GM12878 (cell line): ENCODE measurements at regions not wholly inside any gene's neighbourhood (a gene's known extent, or its start where the extent isn't known, plus 50 kb on each side); places are given as distances from the start of the nearest gene placed in this dataset.

Source experiments
- ATAC-seq: fragments of 200-7000 bp; cut with Tn5 transposase; 3 replicates; pipeline ENCODE4 v1.9.1; 2020; ENCODE audit warnings: mild to moderate bottlenecking, moderate library complexity
- BruUV-seq: library from RNA; stranded (reverse); fragments of 400-500 nt; replicated peaks from 2 replicates; lab custom pipeline; 2021; lab: Mats Ljungman, UMichigan
- CTCF ChIA-PET: fragments of 300-600 bp; sonication (Branson Sonifier 250); formaldehyde crosslinking; extraction: SDS; loops from one replicate; lab custom pipeline; 2021; ENCODE audit warnings: inconsistent platforms; lab: Yijun Ruan, JAX
- POLR2A ChIA-PET: fragments of 350-600 bp; formaldehyde crosslinking; extraction: SDS; loops from one replicate; lab custom pipeline; 2021; ENCODE audit warnings: inconsistent platforms; lab: Charles Lee
- RAD21 ChIA-PET: fragments of 300-600 bp; sonication (Branson Sonifier 250); formaldehyde crosslinking; loops from one replicate; lab custom pipeline; 2023; ENCODE audit warnings: antibody characterized with exemption; ENCODE audit not compliant: unreplicated experiment; lab: Charles Lee
- SMC1A ChIA-PET: fragments of 300-600 bp; sonication (Branson Sonifier 250); formaldehyde crosslinking; loops from one replicate; lab custom pipeline; 2023; ENCODE audit not compliant: unreplicated experiment, uncharacterized antibody; lab: Charles Lee
- DNase-seq: peaks from one replicate; pipeline ENCODE4 v3.0.0-alpha.2; 2011; ENCODE audit warnings: low read depth, low spot score
- FAIRE-seq: peaks from 3 replicates; lab custom pipeline; 2011; peaks lifted over from hg19 to GRCh38; lab: Jason Lieb, UNC
- H2AFZ ChIP-seq: 2 replicates; pipeline ENCODE4 v1.6.0; 2011; ENCODE audit warnings: low read depth, low read length, control low read depth; ENCODE audit not compliant: control insufficient read depth
- H3K27ac ChIP-seq: 2 replicates; pipeline ENCODE4 v1.5.1; 2011; ENCODE audit warnings: control low read depth; ENCODE audit not compliant: control insufficient read depth, insufficient read depth
- H3K27me3 ChIP-seq, 2 experiments: replicated peaks in 1 of 2; 2 replicates each; pipeline versions ENCODE4 v1.6.0 to v1.6.1; 2011; ENCODE audit warnings: low read length in 1 of 2; ENCODE audit not compliant: control insufficient read depth in 2 of 2, insufficient read depth in 2 of 2
- H3K36me3 ChIP-seq, 2 experiments: 2 replicates each; pipeline ENCODE4 v1.5.1; 2011; ENCODE audit warnings: low read length in 1 of 2; ENCODE audit not compliant: control insufficient read depth in 2 of 2, insufficient read depth in 2 of 2
- H3K4me1 ChIP-seq: 2 replicates; pipeline ENCODE4 v1.6.1; 2011; ENCODE audit warnings: mild to moderate bottlenecking, low read length, moderate library complexity, mixed read lengths; ENCODE audit not compliant: control insufficient read depth, insufficient read depth
- H3K4me2 ChIP-seq: 2 replicates; pipeline ENCODE4 v1.6.0; 2011; ENCODE audit warnings: control low read depth; ENCODE audit not compliant: control insufficient read depth, insufficient read depth
- H3K4me3 ChIP-seq: fragments of 200-600 bp; sonication (generic); 2 replicates; pipeline ENCODE4 v1.5.1; 2016
- H3K79me2 ChIP-seq: 2 replicates; pipeline ENCODE4 v1.6.0; 2011; ENCODE audit warnings: low read length; ENCODE audit not compliant: control insufficient read depth, insufficient read depth
- H3K9ac ChIP-seq: 2 replicates; pipeline ENCODE4 v1.8.0; 2011; ENCODE audit warnings: low read length, control low read depth, mixed read lengths; ENCODE audit not compliant: control insufficient read depth, insufficient read depth
- H3K9me3 ChIP-seq: replicated peaks from 3 replicates; pipeline ENCODE4 v1.5.1; 2011; ENCODE audit warnings: mild to moderate bottlenecking, low read length; ENCODE audit not compliant: control insufficient read depth, insufficient read depth
- H4K20me1 ChIP-seq: 2 replicates; pipeline ENCODE4 v1.6.0; 2011; ENCODE audit not compliant: control insufficient read depth, insufficient read depth
- MYC ChIP-seq: IDR thresholded peaks from 2 replicates; pipeline ENCODE4 v1.6.1; 2011; ENCODE audit warnings: mild to moderate bottlenecking, low read length, moderate library complexity, inconsistent platforms; ENCODE audit not compliant: insufficient read depth, insufficient replicate concordance, insufficient read length, severe bottlenecking
- RELA ChIP-seq: fragments of 450-650 bp; IDR thresholded peaks from 2 replicates; pipeline ENCODE4 v1.8.0; 2014; ENCODE audit warnings: borderline replicate concordance; ENCODE audit not compliant: partially characterized antibody
- SMARCA5 ChIP-seq: fragments of 450-650 bp; IDR thresholded peaks from 2 replicates; pipeline ENCODE4 v1.6.1; 2017; ENCODE audit warnings: mild to moderate bottlenecking
- STAT1 ChIP-seq: fragments of 450-650 bp; conservative IDR thresholded peaks from 2 replicates; pipeline ENCODE4 v1.6.1; 2014; ENCODE audit warnings: antibody characterized with exemption, mild to moderate bottlenecking
- ZNF622 ChIP-seq: fragments of 450-650 bp; IDR thresholded peaks from 2 replicates; pipeline ENCODE4 v1.6.1; 2017; ENCODE audit warnings: mild to moderate bottlenecking, inconsistent platforms
- WGBS: methylation state at CpG from one replicate; pipeline ENCODE4 v1.1.6; 2016; ENCODE audit warnings: low lambda C conversion rate; ENCODE audit not compliant: insufficient replicate concordance, insufficient coverage; ENCODE audit errors: missing lambda C conversion rate; 5-methylcytosine and 5-hydroxymethylcytosine counted together
- in situ Hi-C: fragments of 300-500 bp; cut with MboI; formaldehyde crosslinking; loops from 9 replicates; pipeline ENCODE4 v1.14.3; 2018; ENCODE audit warnings: mixed read lengths
- intact Hi-C: fragments of 100-400 bp; cut with micrococcal nuclease; formaldehyde crosslinking; loops from one replicate; pipeline ENCODE4 v1.14.2; 2022; ENCODE audit not compliant: unreplicated experiment
- TF ChIP-seq, protein P1 (sequence below): IDR thresholded peaks from 2 replicates; pipeline ENCODE4 v1.6.1; 2011; ENCODE audit warnings: low read depth, low read length, improper control_type of control experiment, borderline replicate concordance
- TF ChIP-seq, protein P2 (sequence below): IDR thresholded peaks from 2 replicates; pipeline ENCODE4 v1.6.1; 2011; ENCODE audit warnings: borderline replicate concordance, low read depth, mild to moderate bottlenecking, moderate library complexity, low read length; ENCODE audit not compliant: insufficient read depth, poor library complexity, severe bottlenecking

DNA sequence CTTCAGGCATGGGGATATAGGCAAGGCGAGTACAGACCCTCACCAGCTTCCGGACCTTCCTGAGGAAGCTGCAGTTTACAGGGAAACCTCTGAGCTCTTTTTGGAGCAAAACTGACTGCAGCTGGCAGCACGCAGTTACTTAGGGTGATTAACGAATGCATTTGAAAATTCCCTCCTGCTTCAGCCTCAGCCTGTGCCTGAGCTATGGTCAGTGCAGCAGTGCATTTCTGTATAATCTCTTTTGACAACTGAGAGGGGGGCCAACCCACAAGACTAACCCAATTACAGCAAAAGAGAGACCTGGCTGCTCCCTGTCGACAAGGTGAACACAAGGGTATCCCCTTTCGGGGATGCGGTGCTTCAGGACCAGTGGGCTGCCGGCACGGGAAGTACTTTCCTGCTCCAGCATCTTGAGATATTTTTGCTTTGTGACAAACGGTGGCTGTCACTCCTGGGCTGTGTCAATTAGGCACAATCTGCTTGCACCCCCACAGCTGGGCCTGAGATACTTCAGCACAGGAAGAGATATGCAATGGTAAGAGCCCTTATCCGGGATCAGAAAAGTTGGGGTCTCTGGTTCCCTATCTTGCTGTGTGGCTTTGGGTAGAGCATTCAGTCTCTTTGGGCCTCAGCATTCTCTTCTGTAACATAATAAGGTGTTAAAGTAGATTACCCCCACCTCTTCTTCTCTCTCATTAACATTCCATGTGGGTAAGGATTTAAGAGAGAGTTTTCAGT lies 141.0 kb downstream of the TMEM17 start:
- ChIA-PET SMC1A (interaction anchor here (1.2 kb wide), 1 partner anchor 10 kb away, joined by 4 read pairs; no protein-coding TSS in a partner anchor), RAD21 (interaction anchor here (0.9 to 1.0 kb wide), 2 partner anchors 75 to 157 kb away, joined by 3 read pairs; no protein-coding TSS in a partner anchor), CTCF (no interaction called here), POLR2A (interaction anchor here (0.8 kb wide), 1 partner anchor 18 kb away, joined by 3 read pairs; no protein-coding TSS in a partner anchor)
- Histone ChIP-seq H3K27ac (peak overlapping the region; percentile 72), H2AFZ (peak overlapping the region; percentile 24), H3K4me2 (peak overlapping the region; percentile 15; the same call in 1 of the 2 replicates), H3K36me3 (no peaks in the 10 kb centered on the region), H3K4me1 (peaks cover 30% of the 10 kb centered on the region), H3K79me2 (no peaks in the 10 kb centered on the region), H3K9me3 (peaks cover 4% of the 10 kb centered on the region; the same call in 1 of the 3 replicates), H3K27me3 (no peaks in the 10 kb centered on the region), H3K9ac (peak overlapping the region; percentile 42; the same call in 1 of the 2 replicates), H3K4me3 (no peak overlapping the region), H4K20me1 (no peaks in the 10 kb centered on the region)
- intact Hi-C loops = no loop called here
- in situ Hi-C loops = no loop called here
- TF ChIP-seq MYC (no peak), SMARCA5 (no peak), RELA (no peak), STAT1 (no peak), ZNF622 (no peak)
- TF ChIP-seq, protein P1, sequence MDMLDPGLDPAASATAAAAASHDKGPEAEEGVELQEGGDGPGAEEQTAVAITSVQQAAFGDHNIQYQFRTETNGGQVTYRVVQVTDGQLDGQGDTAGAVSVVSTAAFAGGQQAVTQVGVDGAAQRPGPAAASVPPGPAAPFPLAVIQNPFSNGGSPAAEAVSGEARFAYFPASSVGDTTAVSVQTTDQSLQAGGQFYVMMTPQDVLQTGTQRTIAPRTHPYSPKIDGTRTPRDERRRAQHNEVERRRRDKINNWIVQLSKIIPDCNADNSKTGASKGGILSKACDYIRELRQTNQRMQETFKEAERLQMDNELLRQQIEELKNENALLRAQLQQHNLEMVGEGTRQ = no peak
- TF ChIP-seq, protein P2, sequence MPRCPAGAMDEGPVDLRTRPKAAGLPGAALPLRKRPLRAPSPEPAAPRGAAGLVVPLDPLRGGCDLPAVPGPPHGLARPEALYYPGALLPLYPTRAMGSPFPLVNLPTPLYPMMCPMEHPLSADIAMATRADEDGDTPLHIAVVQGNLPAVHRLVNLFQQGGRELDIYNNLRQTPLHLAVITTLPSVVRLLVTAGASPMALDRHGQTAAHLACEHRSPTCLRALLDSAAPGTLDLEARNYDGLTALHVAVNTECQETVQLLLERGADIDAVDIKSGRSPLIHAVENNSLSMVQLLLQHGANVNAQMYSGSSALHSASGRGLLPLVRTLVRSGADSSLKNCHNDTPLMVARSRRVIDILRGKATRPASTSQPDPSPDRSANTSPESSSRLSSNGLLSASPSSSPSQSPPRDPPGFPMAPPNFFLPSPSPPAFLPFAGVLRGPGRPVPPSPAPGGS = no peak
- FAIRE-seq (no peak), DNase-seq (no peak), ATAC-seq (no peak)
- WGBS = 88% methylated on average over 11 of the region's 11 CpGs
- no TSS peak for BruUV-seq
